ENCODE measurements at regions not wholly inside any gene's neighbourhood (a gene's known extent, or its start where the extent isn't known, plus 50 kb on each side); places are given as distances from the start of the nearest gene placed in this dataset.

DNA sequence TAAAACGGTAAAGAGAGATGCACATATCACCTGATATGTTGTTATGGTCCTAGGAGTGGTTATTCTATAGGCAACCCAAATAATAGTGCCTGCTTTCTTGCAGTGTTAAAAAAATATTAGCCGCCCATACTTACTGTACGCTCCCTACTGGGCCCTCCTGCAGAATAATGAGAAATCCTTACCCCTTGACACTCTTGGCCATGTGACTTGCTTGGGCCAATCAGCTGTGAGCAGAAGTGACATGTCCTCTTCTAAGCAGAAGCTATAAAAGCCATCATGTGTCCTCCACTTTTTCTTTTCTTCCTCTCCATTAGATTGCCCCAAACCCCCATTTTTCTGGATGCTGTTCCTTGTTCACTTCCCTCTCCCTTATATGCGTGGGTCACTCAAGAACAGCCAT is 90.5 kb upstream of the SPRED2 start:
- no peak for DNase-seq

DNA sequence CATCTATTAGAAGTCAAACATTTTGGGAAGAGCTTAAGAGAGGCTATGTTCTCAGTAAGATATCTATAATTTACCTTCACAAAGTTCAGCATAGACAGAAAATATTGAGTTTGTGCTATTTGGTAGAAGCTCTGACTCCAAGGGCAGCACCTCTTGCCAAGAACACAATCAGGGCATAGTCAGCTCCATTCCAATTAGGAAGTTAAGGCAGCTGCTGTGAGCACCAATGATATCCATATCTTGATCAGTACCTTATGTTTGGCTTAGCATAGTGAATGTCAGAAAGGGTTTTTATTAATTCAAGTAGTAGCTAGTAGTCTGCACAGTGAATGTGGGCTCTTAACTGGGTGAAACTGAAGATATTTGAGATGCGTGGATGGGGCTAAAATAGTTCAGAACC is 86.4 kb upstream of the SPRED2 start:
- no peak for DNase-seq

DNA sequence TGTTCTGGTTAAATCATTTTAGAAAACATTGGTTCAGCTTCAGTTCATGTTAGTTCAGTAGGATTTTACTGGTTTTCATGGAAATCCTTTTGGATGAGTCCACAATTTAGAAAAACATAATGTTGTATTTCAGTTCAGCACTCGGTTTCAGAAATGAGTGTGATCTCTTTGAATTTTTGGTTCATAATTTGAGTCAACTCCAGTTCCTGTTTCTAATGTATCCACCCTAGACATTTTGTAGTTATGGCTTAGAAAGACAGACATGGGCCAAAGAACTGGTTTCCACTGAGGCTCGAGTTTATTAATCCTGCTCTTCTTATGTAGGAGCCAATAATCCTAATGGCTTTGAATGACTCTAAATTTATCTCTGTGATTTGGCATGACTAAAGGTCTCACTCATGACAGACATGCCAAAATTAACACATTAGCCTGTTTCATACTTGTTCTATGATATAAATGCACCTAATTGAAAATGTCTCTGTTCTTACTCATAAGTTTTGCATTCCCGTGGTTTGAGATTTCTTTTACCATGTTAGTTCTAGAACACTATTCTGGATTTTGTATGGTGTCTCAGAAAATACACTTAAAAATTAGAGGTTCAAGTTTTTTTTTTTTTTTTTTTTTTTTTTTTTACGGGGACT is 82.3 kb upstream of the SPRED2 start:
- no peak for DNase-seq

DNA sequence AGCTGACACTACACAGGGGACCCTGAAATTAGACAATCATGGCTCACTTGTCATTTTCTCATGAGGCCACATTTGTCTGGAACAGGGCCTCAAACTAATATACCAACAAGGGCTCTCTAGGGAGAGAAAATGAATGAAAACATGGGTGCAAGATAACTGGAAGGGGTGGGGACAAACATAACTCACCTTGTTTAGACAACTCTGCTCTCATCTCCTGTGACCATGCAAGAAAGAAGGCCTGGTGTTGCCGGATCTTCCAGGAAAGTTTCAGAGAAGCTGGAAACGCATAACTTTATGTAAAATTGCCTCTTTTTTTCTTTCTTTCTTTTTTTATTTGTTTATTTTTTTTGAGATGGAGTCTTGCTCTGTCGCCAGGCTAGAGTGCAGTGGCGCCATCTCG is 80.4 kb upstream of the SPRED2 start:
- no peak for DNase-seq

DNA sequence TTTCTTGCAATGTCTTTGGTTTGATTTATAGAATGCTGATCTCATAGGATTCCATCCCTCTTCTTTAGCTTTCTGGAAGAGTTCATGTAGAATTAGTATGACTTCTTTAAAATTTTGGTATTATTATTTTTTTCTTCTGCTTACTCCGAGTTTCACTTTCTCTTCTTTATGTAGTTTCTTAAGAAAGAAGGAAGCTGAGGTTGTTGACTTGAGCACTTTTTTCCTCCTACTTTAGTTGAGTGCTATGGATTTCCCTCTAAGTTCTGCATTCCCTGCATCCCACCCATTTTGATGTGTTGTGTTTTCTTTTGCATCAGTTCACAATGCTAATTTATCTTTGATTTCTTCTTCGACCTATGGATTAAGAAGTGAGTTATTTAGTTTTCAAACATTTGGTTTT is 78.9 kb upstream of the SPRED2 start:
- peak in 2 of 4 experiments; percentile 44 to 63 for DNase-seq

DNA sequence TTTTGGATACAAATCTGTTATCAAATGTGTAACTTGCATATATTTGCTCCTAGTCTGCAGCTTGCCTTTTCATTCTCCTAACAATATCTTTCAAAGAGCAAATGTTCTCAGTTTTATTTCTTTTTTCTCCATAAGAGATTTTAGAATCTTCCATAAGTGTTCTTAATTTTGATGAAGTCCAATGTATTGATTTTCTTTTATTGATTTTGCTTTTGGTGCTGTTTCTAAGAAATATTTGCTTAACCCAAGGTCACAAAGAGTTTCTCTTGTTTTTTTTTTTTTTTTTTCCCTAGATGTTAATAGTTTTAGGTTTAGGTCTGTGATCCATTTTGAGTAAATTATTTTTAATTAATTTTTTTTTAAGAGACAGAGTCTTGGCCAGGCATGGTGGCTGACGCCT is 75.8 kb upstream of the SPRED2 start:
- no peak for DNase-seq

DNA sequence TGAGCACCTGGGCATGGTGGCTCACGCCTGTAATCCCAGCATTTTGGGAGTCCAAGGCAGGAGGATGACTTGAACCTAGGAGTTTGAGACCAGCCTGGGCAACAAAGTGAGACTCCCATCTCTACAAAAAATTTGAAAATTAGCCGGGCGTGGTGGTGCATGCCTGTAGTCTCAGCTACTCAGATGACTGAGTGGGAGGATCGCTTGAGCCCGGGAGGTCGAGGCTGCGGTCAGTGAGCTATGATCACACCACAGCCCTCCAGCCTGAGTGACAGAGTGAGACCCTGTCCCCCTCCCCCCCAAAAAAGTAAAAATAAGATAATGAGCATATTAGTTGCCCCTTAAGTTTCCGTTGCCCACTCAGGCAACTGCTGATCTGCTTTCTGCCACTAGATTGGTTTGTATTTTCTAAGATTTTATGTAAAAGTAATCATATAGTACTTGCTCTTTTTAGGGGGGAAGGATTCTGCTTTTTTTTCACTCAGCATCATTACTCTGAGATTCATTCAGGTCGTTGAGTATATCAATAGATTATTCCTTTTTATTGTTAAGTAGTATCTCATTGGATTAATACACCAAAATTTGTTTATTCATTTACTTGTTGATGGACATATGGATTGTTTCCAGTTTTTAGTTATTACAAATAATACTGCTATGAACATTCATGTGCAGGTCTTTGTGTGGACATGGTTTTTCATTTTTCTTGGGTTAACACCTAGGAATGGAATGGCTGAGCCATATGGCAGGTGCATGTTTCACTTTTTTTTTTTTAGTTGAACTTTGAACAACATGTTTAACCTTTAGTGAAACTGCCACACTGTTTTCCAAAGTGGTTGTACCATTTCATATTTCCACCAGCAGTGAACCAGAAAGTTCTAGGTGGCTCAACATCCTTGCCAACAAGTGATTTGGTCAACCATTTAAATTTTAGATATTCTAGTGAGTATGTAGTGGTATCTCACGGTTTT is 75.0 kb upstream of the SPRED2 start:
- DNase-seq, result no peak

DNA sequence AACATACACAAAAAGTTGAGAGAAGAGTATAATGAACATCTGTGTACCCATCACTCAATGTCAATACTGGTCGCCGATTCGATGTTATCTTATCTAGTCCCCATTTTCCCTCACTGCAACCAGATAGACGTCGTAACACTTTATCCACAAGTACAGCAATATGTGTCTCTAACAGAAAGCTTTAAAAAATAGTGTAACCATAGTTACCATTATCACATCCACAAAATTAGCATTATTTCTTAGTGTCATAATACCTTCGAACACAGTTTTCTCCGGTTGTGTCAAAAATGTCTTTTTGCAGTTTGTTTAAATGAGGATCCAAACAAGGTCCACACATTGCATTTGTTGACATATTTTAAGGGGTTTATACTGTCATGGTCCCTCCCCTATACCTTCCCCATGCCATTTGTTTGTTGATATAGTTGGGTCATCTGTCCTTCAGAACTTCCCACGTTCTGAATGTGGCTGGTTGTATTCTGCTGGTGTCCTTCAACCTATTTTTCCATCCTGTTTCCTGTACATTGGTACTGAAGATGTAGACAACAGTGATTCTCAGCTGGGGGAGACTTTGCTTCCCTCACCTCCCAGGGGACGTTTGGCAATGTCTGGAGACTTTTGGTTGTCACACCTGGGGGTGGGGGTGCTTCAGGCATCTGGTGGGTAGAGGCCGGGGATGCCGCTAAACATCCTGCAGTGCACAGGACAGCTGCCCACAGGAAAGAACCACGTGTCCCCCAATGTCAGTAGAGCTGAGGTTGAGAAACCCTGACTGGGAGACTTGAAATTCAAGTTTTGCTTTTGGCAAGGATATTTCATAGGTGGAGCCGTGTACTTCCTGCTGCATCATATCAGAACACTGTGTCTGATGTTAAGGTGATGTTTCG is 72.7 kb upstream of the SPRED2 start:
- no peak for DNase-seq

DNA sequence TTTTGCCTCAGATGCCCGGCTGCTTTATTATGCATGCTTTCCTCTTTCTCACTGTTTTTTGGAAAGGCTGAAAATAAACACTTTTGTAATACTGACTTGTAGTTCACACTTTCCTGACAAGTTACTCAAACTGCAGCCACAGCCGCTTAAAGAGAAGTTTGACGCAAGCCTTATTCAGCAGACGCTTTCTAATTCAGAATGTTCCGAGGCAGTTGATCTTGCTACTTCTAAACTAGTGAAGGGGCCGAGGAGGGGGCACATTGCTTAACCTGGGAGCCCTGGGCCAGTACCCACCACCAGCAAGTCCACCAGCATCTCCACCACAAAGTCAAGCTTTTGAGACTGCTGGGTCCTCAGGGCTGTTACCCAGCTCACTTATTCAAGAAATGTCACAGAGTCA is 71.8 kb upstream of the SPRED2 start:
- DNase-seq, result no peak

DNA sequence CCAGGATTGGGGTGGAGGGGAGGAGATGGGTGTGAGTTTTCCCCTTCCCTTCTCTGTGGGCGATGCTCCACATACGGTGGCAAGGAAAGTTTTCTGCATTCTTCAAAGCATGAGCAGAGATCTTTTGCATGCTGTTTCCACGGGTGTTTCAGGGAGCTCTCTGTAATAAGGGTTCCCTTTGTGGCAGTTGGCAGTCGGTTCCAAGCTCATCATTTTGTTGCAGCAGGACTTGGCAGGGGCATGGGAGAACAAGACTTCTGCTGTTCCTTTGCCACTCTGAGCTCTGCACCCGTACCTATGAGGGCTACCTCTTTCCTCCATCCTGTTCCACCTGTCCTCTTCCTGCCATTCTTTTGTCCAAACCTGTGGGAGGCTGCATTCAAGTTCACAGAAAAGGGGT is 71.3 kb upstream of the SPRED2 start:
- no peak for DNase-seq

DNA sequence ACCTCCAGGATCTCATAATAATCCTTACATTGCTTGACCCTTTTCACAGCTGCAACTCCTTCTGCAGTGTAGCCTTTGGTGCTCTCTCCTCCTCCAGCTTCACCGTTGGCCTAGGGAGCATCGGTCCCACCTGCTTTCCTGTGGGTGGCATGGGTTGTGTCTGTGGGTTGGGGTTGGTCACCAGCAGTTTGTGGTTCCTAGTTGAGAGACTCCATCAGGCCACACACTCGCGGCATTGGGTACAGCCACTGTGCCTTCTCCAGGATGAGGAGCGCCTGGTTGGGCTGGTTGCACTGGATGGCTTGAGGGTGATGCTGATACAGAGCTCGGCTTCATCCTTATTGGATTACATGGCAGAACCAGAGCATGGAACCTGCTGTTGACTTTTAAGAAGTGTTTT is 69.4 kb upstream of the SPRED2 start:
- no peak for DNase-seq

DNA sequence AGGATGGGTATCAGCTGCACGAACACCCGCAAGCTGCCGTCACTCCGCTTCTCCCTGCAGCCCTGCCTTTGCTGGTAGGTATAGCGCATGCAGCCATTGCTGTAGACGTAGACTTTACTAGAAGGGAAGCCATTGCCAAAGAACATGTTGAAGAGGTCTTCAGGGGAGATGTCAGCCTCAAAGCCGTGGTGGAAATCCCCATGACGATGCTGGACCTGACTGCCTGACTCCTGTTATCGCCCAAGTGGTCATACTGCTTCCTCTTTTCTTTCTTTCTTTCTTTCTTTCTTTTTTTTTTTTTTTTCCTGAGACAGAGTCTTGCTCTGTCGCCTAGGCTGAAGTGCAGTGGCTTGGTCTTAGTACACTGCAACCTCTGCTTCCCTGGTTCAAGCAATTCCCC is 68.7 kb upstream of the SPRED2 start:
- no peak for DNase-seq

DNA sequence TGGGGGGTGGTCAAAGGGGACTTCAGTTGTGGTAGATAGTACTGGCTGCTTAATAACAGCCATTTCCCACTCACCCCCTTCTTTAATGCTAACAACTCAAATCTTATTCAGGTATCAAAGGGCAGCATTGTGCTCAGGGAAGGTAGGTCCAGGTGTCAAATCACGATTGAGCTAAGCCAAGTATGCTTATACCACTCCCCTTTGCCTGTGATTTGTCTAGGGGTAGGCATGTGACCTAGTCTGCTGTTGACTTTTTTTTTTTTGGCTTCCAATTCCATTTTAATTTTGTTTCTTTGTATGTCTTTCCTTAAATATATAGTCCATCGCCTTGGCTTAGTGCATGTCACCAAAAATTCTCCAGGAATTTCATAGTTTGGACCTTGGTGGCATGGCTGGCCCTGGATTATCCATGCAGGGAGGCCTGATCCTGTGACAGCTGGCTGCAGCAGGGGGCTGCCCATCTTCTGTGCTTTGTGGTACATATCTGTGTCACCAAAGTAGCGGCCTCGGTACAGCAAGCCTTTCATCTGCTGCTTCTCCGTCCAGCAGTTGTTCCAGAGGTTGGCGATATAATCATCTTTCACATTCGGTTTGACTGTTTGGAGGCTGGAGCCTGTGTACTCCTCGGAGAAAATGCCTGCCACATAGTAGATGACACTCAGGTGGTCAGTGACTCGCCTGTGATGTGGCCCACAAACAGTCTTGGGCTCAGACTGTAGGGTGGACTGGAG is 68.1 kb upstream of the SPRED2 start:
- no peak for DNase-seq

DNA sequence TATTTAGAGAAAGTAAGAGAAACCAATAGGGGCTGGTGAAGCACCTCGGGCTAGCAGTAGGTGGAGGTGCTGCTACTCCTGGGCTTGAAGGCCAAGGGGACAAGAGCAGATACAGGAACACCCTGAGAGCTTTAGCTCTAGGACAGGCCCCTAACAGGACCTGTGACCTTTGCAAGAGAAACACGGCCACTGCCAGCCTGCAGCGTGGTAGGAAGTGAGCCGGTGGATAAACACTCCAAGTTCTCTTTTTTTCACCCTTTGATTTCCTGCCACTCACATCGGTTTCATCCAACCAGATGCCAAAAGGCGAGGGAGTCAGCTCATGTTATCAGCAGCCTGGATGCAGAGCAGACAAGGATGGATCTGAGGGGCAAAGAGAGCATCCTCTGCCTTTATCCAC is 66.8 kb upstream of the SPRED2 start:
- DNase-seq, result peak; percentile 20 to 50 (median 31)

DNA sequence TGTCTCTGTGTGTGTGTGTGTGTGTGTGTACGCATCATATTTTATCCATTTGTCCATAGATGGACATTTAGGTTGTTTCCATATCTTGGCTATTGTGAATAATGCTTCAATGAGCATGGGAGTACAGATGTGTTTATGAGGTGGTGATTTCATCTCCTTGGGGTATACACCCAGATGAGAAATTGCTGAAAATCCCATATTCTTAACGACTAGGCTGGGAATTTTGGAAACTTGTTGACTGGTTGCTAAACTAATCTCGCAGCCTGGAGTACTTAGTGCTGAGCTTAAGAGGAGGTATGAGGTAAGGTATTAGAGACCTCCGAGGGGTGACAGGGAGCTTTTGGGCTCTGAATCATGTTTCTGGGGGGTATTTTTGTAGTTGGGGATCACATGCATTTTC is 66.0 kb upstream of the SPRED2 start:
- no peak for DNase-seq

DNA sequence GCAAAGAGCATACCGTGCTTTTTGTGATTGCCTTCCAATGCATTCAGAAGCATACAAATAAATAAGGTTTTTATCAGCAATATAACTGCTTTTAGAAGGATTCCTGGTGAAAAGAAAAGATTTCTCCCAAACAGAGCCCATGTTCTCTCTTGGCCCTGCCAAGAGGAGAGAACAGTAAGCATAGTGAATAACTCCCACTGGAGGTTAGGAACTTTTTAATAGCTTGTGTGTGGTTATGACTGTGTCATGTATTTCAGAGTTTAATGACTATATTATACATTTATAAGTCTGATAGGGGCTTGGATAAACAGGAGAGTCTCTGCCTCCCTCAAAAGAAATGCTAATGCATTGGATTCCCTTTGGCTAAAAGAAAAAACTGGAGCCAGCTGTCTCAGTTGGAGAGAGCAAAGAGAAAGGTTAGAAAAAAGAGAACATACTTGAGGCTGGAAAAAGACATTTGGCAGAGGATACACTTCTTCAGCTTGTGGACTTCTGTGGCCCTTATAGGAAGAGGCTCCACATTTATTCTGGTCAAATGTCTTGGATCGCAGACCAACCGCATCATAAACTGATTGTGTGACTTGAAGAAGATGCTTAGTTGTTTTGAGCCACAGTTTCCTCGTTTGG is 63.0 kb upstream of the SPRED2 start:
- no peak for DNase-seq

DNA sequence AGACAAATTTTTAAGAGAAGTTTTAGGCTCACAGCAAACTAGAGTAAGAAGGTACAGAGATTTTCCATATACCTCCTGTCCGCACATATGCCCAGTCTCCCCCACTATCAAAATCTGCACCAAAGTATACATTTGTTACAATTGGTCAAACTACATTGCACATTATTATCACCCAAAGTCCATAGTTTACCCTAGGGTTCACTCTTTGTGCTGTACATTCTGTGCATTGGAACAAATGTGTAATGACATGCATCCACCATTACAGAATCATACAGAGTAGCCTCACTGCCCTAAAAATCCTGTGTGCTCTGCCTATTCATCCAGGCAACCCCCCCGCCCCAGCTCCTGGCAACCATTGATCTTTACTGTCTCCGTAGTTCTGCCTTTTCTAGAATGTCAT is 61.7 kb upstream of the SPRED2 start:
- DNase-seq, result no peak

DNA sequence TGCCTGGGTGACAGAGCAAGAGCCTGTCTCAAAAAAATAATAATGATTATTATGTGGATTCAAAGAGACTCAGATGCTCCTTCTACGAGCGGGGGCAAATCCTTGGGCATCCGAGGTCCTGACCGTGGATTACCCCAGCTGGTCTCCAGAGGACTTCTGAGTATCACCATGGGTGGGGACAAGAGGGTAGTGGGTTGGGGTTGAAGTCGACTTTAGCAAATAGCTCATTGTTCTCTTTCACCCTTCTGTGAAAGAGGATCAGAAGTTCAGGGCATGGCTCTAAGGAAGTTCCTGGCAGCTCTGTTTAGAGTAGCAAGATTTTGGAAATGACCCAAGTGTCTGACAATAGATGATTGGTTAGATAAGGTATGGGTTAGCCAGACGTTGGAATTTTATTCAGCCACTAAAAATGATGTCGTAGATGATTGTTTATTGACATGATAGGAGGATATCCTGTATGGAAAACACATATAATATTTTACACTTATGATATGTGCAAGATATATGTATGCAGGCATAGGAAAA is 59.0 kb upstream of the SPRED2 start:
- DNase-seq, result no peak

DNA sequence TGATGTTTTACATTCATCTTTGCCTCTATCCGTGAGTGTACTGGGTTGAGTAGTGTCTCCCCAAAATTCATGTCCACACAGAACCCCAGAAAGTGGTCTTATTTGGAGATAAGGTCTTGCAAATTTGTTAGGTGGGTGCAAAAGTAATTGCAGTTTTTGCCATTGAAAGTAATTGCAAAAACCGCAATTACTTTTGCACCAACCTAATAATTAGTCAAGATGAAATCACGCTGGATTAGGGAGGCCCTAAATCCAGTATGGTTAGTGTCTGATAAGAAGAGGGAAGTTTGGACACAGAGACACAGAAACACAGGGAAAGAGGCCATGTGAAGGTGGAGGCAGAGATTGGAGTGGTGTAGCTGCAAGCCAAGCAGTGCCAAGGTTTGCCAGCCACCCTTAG is 57.8 kb upstream of the SPRED2 start:
- no peak for DNase-seq

DNA sequence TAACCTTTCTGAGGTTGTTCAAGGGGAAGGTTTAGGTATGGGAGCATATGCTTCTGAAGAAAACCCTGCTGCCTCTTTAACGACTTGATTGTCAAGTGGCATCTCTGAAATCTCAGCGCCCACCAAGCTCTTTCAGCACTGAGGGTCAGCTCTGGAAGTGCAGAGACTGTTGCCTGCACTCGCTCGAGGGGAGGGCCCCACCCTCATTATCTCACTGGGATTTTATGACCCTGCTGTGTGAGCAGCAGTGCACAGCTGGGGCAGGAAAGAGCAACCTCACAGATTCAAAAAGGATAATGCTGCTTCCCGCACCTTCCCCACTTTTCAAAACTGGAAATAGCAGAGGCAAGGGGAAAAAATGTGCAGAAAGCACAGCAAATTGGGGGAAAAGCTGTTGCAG is 56.9 kb upstream of the SPRED2 start:
- no peak for DNase-seq

DNA sequence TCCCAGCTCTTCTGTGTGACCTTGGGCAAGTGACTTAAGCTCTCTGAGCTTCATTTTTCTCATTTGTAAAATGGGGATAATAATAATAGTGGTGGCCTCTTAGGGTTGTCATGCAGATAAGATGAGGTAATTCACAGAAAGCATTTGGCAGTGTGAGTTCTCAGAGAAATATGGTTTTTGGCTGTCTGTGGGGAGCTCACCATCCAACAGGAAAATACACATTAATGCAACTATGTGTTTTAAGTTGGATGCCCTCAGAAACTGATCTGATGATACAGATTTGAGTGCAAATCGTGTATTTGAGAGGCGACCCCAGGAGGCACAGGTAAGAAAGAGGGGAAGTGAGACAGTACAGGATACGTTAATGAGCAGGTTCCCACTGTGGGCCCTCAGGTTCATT is 56.1 kb upstream of the SPRED2 start:
- no peak for DNase-seq

DNA sequence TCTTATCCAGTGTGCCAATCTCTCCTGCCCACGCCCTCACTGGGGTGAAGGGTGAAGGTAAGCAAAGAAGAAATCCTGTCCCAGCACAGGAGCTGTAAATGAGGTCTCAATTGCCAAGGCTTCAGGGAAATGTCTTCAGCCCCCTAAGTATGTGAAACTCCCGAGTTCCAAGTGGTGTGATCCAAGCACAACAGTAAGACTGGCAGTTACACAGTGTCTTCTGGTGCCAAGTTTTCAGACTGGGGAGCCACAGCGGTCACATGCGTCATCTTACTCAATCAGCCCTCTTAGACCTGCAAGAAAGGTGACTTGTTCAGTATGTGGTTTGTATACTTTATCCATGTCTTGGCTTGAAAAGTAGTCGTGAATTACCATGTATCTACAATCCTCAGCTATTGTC is 55.0 kb upstream of the SPRED2 start:
- DNase-seq, result no peak

Measured in suppressor macrophage (primary cell).